ENCODE measurements at regions not wholly inside any gene's neighbourhood (a gene's known extent, or its start where the extent isn't known, plus 50 kb on each side); places are given as distances from the start of the nearest gene placed in this dataset.

DNA sequence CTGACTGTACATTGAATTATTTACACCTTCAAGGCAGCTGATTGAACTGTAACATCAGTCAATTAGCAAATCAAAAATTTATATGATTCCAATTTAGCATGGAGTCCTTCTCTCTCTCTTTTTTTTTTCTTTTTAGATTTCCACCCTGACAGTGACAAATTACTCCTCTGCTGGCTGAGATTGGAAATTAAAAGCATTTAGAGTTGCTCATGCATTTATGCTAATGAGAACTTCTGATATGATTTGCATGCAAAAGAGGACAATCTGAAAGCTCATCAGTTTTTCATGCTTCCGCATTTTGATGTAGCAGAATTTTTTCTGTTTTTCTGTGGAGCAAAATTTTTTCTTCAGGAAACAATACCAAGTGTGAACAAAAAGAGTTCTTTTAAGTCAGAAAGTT is 130.5 kb upstream of the NOX3 start:
- TF ChIP-seq, protein P1, sequence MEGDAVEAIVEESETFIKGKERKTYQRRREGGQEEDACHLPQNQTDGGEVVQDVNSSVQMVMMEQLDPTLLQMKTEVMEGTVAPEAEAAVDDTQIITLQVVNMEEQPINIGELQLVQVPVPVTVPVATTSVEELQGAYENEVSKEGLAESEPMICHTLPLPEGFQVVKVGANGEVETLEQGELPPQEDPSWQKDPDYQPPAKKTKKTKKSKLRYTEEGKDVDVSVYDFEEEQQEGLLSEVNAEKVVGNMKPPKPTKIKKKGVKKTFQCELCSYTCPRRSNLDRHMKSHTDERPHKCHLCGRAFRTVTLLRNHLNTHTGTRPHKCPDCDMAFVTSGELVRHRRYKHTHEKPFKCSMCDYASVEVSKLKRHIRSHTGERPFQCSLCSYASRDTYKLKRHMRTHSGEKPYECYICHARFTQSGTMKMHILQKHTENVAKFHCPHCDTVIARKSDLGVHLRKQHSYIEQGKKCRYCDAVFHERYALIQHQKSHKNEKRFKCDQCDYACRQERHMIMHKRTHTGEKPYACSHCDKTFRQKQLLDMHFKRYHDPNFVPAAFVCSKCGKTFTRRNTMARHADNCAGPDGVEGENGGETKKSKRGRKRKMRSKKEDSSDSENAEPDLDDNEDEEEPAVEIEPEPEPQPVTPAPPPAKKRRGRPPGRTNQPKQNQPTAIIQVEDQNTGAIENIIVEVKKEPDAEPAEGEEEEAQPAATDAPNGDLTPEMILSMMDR (IDR thresholded peaks at IDR 0.05), result no peak
- TF ChIP-seq POLR2A (IDR thresholded peaks at IDR 0.05) (no peak), POLR2AphosphoS5 (IDR thresholded peaks at IDR 0.05) (no peak)
